H1 (cell line): ENCODE measurements at regions not wholly inside any gene's neighbourhood (a gene's known extent, or its start where the extent isn't known, plus 50 kb on each side); places are given as distances from the start of the nearest gene placed in this dataset.

ENCODE experiments used
- CTCF ChIA-PET: fragments of 300-600 bp; sonication (Branson Sonifier 250); formaldehyde crosslinking; loops from one replicate; lab custom pipeline; 2021; ENCODE audit not compliant: partially characterized antibody; lab: Charles Lee
- POLR2A ChIA-PET: fragments of 300-600 bp; sonication (Branson Sonifier 250); formaldehyde crosslinking; loops from one replicate; lab custom pipeline; 2021; ENCODE audit warnings: inconsistent platforms; ENCODE audit not compliant: partially characterized antibody; lab: Charles Lee
- DNase-seq, 2 experiments: peaks; one replicate each; pipeline versions ENCODE4 v3.0.0 to v3.0.0-alpha.2; 2010 to 2022; ENCODE audit warnings: low spot score in 2 of 2, low read depth in 1 of 2, mixed read lengths in 1 of 2
- FAIRE-seq: peaks from 2 replicates; lab custom pipeline; 2011; peaks lifted over from hg19 to GRCh38; lab: Jason Lieb, UNC
- H2AFZ ChIP-seq: 2 replicates; pipeline ENCODE4 v1.8.1; 2012; ENCODE audit warnings: low read length, inconsistent platforms
- H2AK5ac ChIP-seq: 2 replicates; pipeline ENCODE4 v1.6.1; 2013; ENCODE audit warnings: low read depth, low read length
- H2BK120ac ChIP-seq: replicated peaks from 2 replicates; pipeline ENCODE3; 2013; ENCODE audit warnings: low read depth, low read length, inconsistent platforms
- H2BK12ac ChIP-seq: 2 replicates; pipeline ENCODE4 v1.6.1; 2013; ENCODE audit warnings: low read depth, low read length
- H2BK15ac ChIP-seq: 2 replicates; pipeline ENCODE4 v1.6.1; 2013; ENCODE audit warnings: low read length
- H2BK20ac ChIP-seq: 2 replicates; pipeline ENCODE4 v1.6.1; 2013; ENCODE audit warnings: low read length
- H2BK5ac ChIP-seq: 2 replicates; pipeline ENCODE4 v1.6.1; 2013; ENCODE audit warnings: low read depth, low read length
- H3K14ac ChIP-seq: 2 replicates; pipeline ENCODE4 v1.6.1; 2013; ENCODE audit warnings: inconsistent platforms; ENCODE audit not compliant: insufficient read length
- H3K18ac ChIP-seq: 2 replicates; pipeline ENCODE4 v1.6.1; 2013; ENCODE audit warnings: low read length; ENCODE audit errors: extremely low read depth
- H3K23ac ChIP-seq: 2 replicates; pipeline ENCODE4 v1.6.1; 2013; ENCODE audit warnings: inconsistent platforms; ENCODE audit not compliant: insufficient read length
- H3K23me2 ChIP-seq: 2 replicates; pipeline ENCODE4 v1.6.1; 2013; ENCODE audit warnings: low read depth, low read length
- H3K27ac ChIP-seq: 2 replicates; pipeline ENCODE4 v1.6.1; 2011; ENCODE audit warnings: low read depth, low read length, inconsistent platforms
- H3K27me3 ChIP-seq, 4 experiments: replicated peaks in 1 of 4; 1 replicate in 1 of 4; 2 replicates in 3 of 4; pipeline versions ENCODE4 v1.6.1 to v1.8.1; 2011 to 2013; ENCODE audit warnings: low read length in 3 of 4, mild to moderate bottlenecking in 3 of 4, inconsistent platforms in 2 of 4, mixed read lengths in 2 of 4, moderate library complexity in 1 of 4; ENCODE audit not compliant: control insufficient read depth in 3 of 4, insufficient read depth in 3 of 4; ENCODE audit errors: extremely low read depth in 1 of 4
- H3K36me3 ChIP-seq, 4 experiments: 2 replicates each; pipeline versions ENCODE4 v1.6.1 to v1.8.1; 2011 to 2013; ENCODE audit warnings: mild to moderate bottlenecking in 4 of 4, low read length in 3 of 4, moderate library complexity in 2 of 4, control low read depth in 1 of 4, inconsistent platforms in 1 of 4; ENCODE audit not compliant: insufficient read depth in 4 of 4, control insufficient read depth in 2 of 4
- H3K4ac ChIP-seq: replicated peaks from 2 replicates; pipeline ENCODE3; 2013; ENCODE audit warnings: low read length, low read depth, mixed read lengths, inconsistent platforms; ENCODE audit not compliant: insufficient read length
- H3K4me1 ChIP-seq, 4 experiments: replicated peaks in 1 of 4; 1 replicate in 1 of 4; 2 replicates in 3 of 4; pipeline versions ENCODE4 v1.6.1 to v1.8.1; 2011 to 2013; ENCODE audit warnings: low read length in 3 of 4, inconsistent platforms in 2 of 4, mixed read lengths in 1 of 4; ENCODE audit not compliant: insufficient read depth in 4 of 4, control insufficient read depth in 3 of 4
- H3K4me2 ChIP-seq, 2 experiments: 2 replicates each; pipeline versions ENCODE4 v1.6.1 to v1.8.1; 2011 to 2013; ENCODE audit warnings: low read depth in 2 of 2, low read length in 2 of 2, control low read depth in 1 of 2, inconsistent platforms in 1 of 2, mild to moderate bottlenecking in 1 of 2; ENCODE audit not compliant: insufficient read depth in 1 of 2
- H3K4me3 ChIP-seq, 4 experiments: fragments of 200-600, 300-600 bp in 1 of 4; sonication (generic), shearing (Covaris generic), sonication (Bioruptor Twin) in 1 of 4; 2 replicates each; pipeline versions ENCODE4 v1.5.1 to v1.8.1; 2011 to 2016; ENCODE audit warnings: low read length in 4 of 4, low read depth in 3 of 4, control low read depth in 2 of 4, inconsistent platforms in 2 of 4, mild to moderate bottlenecking in 2 of 4, mixed read lengths in 1 of 4, moderate library complexity in 1 of 4; ENCODE audit not compliant: insufficient read depth in 2 of 4; ENCODE audit errors: extremely low read depth in 1 of 4
- H3K56ac ChIP-seq: replicated peaks from 2 replicates; pipeline ENCODE3; 2013; ENCODE audit warnings: low read depth, mild to moderate bottlenecking, mixed read lengths, low read length, inconsistent platforms; ENCODE audit not compliant: insufficient read length
- H3K79me1 ChIP-seq: 2 replicates; pipeline ENCODE4 v1.6.1; 2013; ENCODE audit warnings: low read depth, low read length, control low read depth
- H3K79me2 ChIP-seq, 2 experiments: 2 replicates each; pipeline versions ENCODE4 v1.6.1 to v1.8.1; 2012 to 2013; ENCODE audit warnings: low read length in 2 of 2, mild to moderate bottlenecking in 2 of 2, inconsistent platforms in 1 of 2; ENCODE audit not compliant: insufficient read depth in 2 of 2, control insufficient read depth in 1 of 2
- H3K9ac ChIP-seq, 4 experiments: replicated peaks in 1 of 4; 1 replicate in 1 of 4; 2 replicates in 3 of 4; pipeline versions ENCODE4 v1.6.1 to v1.8.1; 2011 to 2013; ENCODE audit warnings: low read depth in 3 of 4, low read length in 3 of 4, control low read depth in 2 of 4, mild to moderate bottlenecking in 2 of 4, moderate library complexity in 2 of 4, inconsistent platforms in 1 of 4; ENCODE audit errors: extremely low read depth in 1 of 4
- H3K9me3 ChIP-seq, 2 experiments: 2 replicates each; pipeline versions ENCODE4 v1.6.1 to v1.8.1; 2012 to 2013; ENCODE audit warnings: mild to moderate bottlenecking in 2 of 2, moderate library complexity in 2 of 2, control low read depth in 1 of 2, inconsistent platforms in 1 of 2, low read depth in 1 of 2, low read length in 1 of 2, mixed read lengths in 1 of 2; ENCODE audit not compliant: insufficient read depth in 2 of 2
- H4K20me1 ChIP-seq, 2 experiments: replicated peaks in 1 of 2; 2 replicates each; pipeline versions ENCODE3 to v1.8.1; 2011 to 2013; ENCODE audit warnings: inconsistent platforms in 2 of 2, low read length in 2 of 2, mild to moderate bottlenecking in 1 of 2; ENCODE audit not compliant: insufficient read depth in 2 of 2, control insufficient read depth in 1 of 2
- H4K5ac ChIP-seq: 2 replicates; pipeline ENCODE4 v1.6.1; 2013; ENCODE audit warnings: low read length, low read depth, mixed read lengths, inconsistent platforms; ENCODE audit not compliant: insufficient read length
- H4K8ac ChIP-seq: 2 replicates; pipeline ENCODE4 v1.8.0; 2013; ENCODE audit warnings: mild to moderate bottlenecking, moderate library complexity, low read length, inconsistent platforms; ENCODE audit not compliant: insufficient read depth; ENCODE audit errors: extremely low read depth
- H4K91ac ChIP-seq: replicated peaks from 2 replicates; pipeline ENCODE3; 2013; ENCODE audit warnings: low read length, mixed read lengths, inconsistent platforms; ENCODE audit not compliant: insufficient read length
- CREB1 ChIP-seq: IDR thresholded peaks from 2 replicates; pipeline ENCODE4 v1.6.1; 2012; ENCODE audit warnings: inconsistent platforms
- CTBP2 ChIP-seq: IDR thresholded peaks from 2 replicates; pipeline ENCODE4 v1.7.0; 2011; ENCODE audit warnings: borderline replicate concordance, mild to moderate bottlenecking, moderate library complexity, mixed read lengths, low read length; ENCODE audit not compliant: insufficient read depth, insufficient read length
- POLR2A ChIP-seq, 2 experiments: IDR thresholded peaks; 1 replicate in 1 of 2; 2 replicates in 1 of 2; pipeline ENCODE4 v1.6.1; 2011; ENCODE audit warnings: low read depth in 2 of 2, low read length in 2 of 2, mild to moderate bottlenecking in 2 of 2; ENCODE audit errors: control extremely low read depth in 1 of 2
- RAD21 ChIP-seq, 2 experiments: IDR thresholded peaks in 1 of 2; conservative IDR thresholded peaks in 1 of 2; 2 replicates each; pipeline ENCODE4 v1.6.1; 2011; ENCODE audit warnings: low read depth in 2 of 2, low read length in 2 of 2, improper control_type of control experiment in 1 of 2, inconsistent platforms in 1 of 2, mild to moderate bottlenecking in 1 of 2, moderate library complexity in 1 of 2
- RNF2 ChIP-seq: fragments of 200-900, 300-1000 bp; sonication (generic); IDR thresholded peaks from 2 replicates; pipeline ENCODE4 v1.7.1; 2016; ENCODE audit warnings: borderline replicate concordance, low read depth, mild to moderate bottlenecking, antibody characterized with exemption, low read length; ENCODE audit not compliant: poor library complexity, severe bottlenecking; ENCODE audit errors: missing control alignments
- SIN3A ChIP-seq, 2 experiments: IDR thresholded peaks in 1 of 2; conservative IDR thresholded peaks in 1 of 2; 2 replicates each; pipeline ENCODE4 v1.6.1; 2011 to 2012; ENCODE audit warnings: low read length in 2 of 2, improper control_type of control experiment in 1 of 2, low read depth in 1 of 2, mild to moderate bottlenecking in 1 of 2
- SIRT6 ChIP-seq: IDR thresholded peaks from one replicate; pipeline ENCODE4 v1.7.1; 2012; ENCODE audit warnings: low read length, inconsistent platforms
- TCF12 ChIP-seq: IDR thresholded peaks from 2 replicates; pipeline ENCODE4 v1.6.1; 2011; ENCODE audit warnings: low read depth, mild to moderate bottlenecking, low read length
- WGBS, 2 experiments: shearing (Covaris generic) in 1 of 2; methylation state at CpG; one replicate each; pipeline versions ENCODE4 v1.1.6 to v1.1.7; 2013 to 2015; ENCODE audit warnings: low lambda C conversion rate in 2 of 2, mixed read lengths in 2 of 2, inconsistent platforms in 1 of 2, low coverage in 1 of 2, missing lambda C conversion rate in 1 of 2; ENCODE audit not compliant: insufficient replicate concordance in 2 of 2, insufficient coverage in 1 of 2, insufficient read length in 1 of 2; ENCODE audit errors: extremely low coverage in 1 of 2, missing lambda C conversion rate in 1 of 2; 5-methylcytosine and 5-hydroxymethylcytosine counted together
- TF ChIP-seq, protein P1 (sequence below): IDR thresholded peaks from 2 replicates; pipeline ENCODE4 v1.6.1; 2012; ENCODE audit warnings: low read length, inconsistent platforms
- TF ChIP-seq, protein P2 (sequence below): IDR thresholded peaks from 2 replicates; pipeline ENCODE4 v1.6.1; 2011; ENCODE audit warnings: low read depth, mild to moderate bottlenecking, low read length; ENCODE audit not compliant: insufficient read depth

DNA sequence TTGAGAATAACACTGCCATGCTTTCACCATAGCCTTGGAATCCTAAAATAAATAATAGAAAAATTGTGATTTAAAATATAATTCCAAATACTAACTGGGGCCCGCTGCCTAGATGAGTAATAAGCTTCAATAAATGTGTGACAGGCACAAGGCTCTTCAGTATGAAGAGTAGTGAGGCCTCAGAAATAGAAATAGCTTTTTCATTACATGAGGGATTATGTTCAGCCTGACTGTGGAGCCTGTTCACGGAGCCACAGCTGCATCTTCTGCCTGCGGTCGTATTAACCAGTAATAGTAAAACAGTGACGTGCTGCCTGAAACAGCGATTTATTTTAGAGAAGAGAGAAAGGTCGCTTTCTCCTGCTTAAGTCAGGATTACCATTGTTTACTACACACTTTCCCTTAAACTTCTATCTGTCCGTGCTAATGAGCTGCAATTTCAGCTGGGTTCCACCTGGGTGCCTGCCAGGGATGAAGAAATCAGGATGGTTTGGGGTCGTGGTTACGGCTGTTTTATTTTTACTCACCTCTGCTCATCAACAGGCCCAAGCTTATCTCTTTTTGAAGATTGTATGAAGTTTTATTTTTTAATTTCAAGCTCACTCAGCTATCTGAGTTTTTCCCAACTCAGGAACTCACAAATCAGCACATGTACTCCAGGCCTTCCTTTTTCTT, 284.9 kb upstream of the WWC1 start:
- H3K4ac ChIP-seq, result no peak overlapping the region
- no peak overlapping the region for H3K4me2 ChIP-seq
- H2BK120ac ChIP-seq, result no peak overlapping the region
- H3K56ac ChIP-seq, result no peak overlapping the region
- DNase-seq, result no peak
- no peaks in the 10 kb centered on the region for H3K9me3 ChIP-seq
- H2AFZ ChIP-seq, result no peak overlapping the region
- no peak overlapping the region for H4K8ac ChIP-seq
- no peaks in the 10 kb centered on the region for H3K79me2 ChIP-seq
- H4K5ac ChIP-seq, result no peak overlapping the region
- 88% methylated on average over 10 of the region's 10 CpGs; no CpG with 5 or more reads in 1 of the 2 experiments for WGBS, 2 experiments
- H3K14ac ChIP-seq, result no peak overlapping the region
- no peak overlapping the region for H3K18ac ChIP-seq
- ChIA-PET CTCF (interaction anchor here (0.7 to 2.3 kb wide), 8 partner anchors 10 to 141 kb away, joined by 3 to 6 read pairs (median 4); no protein-coding TSS in a partner anchor), POLR2A (no interaction called here)
- no peak overlapping the region for H2AK5ac ChIP-seq
- no peaks in the 10 kb centered on the region for H3K36me3 ChIP-seq
- no peak overlapping the region for H4K91ac ChIP-seq
- H2BK5ac ChIP-seq, result no peak overlapping the region
- H2BK20ac ChIP-seq, result no peak overlapping the region
- no peak for FAIRE-seq
- no peak overlapping the region for H2BK15ac ChIP-seq
- no peaks in the 10 kb centered on the region for H3K27me3 ChIP-seq
- H3K23ac ChIP-seq, result no peak overlapping the region
- H2BK12ac ChIP-seq, result no peak overlapping the region
- H3K4me3 ChIP-seq, result no peak overlapping the region
- no peaks in the 10 kb centered on the region for H4K20me1 ChIP-seq
- no peak overlapping the region for H3K9ac ChIP-seq
- no peaks in the 10 kb centered on the region for H3K4me1 ChIP-seq
- H3K23me2 ChIP-seq, result no peaks in the 10 kb centered on the region
- H3K79me1 ChIP-seq, result no peaks in the 10 kb centered on the region
- no peak overlapping the region for H3K27ac ChIP-seq
- TF ChIP-seq SIRT6, result no peak
- TF ChIP-seq POLR2A (IDR thresholded peaks at IDR 0.05; ENCODE audit: control extremely low read depth in 1 of 2, low read depth in 2 of 2, low read length in 2 of 2), result no peak
- TF ChIP-seq, protein P1, sequence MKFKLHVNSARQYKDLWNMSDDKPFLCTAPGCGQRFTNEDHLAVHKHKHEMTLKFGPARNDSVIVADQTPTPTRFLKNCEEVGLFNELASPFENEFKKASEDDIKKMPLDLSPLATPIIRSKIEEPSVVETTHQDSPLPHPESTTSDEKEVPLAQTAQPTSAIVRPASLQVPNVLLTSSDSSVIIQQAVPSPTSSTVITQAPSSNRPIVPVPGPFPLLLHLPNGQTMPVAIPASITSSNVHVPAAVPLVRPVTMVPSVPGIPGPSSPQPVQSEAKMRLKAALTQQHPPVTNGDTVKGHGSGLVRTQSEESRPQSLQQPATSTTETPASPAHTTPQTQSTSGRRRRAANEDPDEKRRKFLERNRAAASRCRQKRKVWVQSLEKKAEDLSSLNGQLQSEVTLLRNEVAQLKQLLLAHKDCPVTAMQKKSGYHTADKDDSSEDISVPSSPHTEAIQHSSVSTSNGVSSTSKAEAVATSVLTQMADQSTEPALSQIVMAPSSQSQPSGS, result no peak
- no peak for TF ChIP-seq RNF2
- TF ChIP-seq SIN3A (conservative IDR thresholded peaks at IDR 0.05 in 1 of 2, IDR thresholded peaks at IDR 0.05 in 1 of 2; ENCODE audit: low read depth in 1 of 2, low read length in 2 of 2), result no peak
- TF ChIP-seq, protein P2, sequence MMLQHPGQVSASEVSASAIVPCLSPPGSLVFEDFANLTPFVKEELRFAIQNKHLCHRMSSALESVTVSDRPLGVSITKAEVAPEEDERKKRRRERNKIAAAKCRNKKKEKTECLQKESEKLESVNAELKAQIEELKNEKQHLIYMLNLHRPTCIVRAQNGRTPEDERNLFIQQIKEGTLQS, result no peak
- no peak for TF ChIP-seq TCF12
- TF ChIP-seq RAD21 (IDR thresholded peaks at IDR 0.05 in 1 of 2, conservative IDR thresholded peaks at IDR 0.05 in 1 of 2; ENCODE audit: low read depth in 2 of 2, low read length in 2 of 2), result no peak
- no peak for TF ChIP-seq CREB1
- no peak for TF ChIP-seq CTBP2
